ENCODE measurements at regions not wholly inside any gene's neighbourhood (a gene's known extent, or its start where the extent isn't known, plus 50 kb on each side); places are given as distances from the start of the nearest gene placed in this dataset.

GRCh38 chr3:166089575-166089974 is 252.4 kb upstream of the BCHE start:
- TF ChIP-seq, protein P1, sequence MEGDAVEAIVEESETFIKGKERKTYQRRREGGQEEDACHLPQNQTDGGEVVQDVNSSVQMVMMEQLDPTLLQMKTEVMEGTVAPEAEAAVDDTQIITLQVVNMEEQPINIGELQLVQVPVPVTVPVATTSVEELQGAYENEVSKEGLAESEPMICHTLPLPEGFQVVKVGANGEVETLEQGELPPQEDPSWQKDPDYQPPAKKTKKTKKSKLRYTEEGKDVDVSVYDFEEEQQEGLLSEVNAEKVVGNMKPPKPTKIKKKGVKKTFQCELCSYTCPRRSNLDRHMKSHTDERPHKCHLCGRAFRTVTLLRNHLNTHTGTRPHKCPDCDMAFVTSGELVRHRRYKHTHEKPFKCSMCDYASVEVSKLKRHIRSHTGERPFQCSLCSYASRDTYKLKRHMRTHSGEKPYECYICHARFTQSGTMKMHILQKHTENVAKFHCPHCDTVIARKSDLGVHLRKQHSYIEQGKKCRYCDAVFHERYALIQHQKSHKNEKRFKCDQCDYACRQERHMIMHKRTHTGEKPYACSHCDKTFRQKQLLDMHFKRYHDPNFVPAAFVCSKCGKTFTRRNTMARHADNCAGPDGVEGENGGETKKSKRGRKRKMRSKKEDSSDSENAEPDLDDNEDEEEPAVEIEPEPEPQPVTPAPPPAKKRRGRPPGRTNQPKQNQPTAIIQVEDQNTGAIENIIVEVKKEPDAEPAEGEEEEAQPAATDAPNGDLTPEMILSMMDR (IDR thresholded peaks at IDR 0.05): no peak
- TF ChIP-seq POLR2A (IDR thresholded peaks at IDR 0.05) (no peak), POLR2AphosphoS5 (IDR thresholded peaks at IDR 0.05) (no peak)

Data from prostate gland (tissue), 2 donors.